GM12891 (cell line): ENCODE measurements at regions not wholly inside any gene's neighbourhood (a gene's known extent, or its start where the extent isn't known, plus 50 kb on each side); places are given as distances from the start of the nearest gene placed in this dataset.

Experiments used
- PAX5 ChIP-seq: IDR thresholded peaks from 2 replicates; pipeline ENCODE4 v1.6.1; 2011; ENCODE audit warnings: low read length, moderate library complexity, mild to moderate bottlenecking; ENCODE audit not compliant: insufficient read depth, severe bottlenecking
- POLR2A ChIP-seq: IDR thresholded peaks from 2 replicates; pipeline ENCODE4 v1.6.1; 2011; ENCODE audit warnings: low read depth, low read length, control low read depth
- POLR2AphosphoS5 ChIP-seq: IDR thresholded peaks from 2 replicates; pipeline ENCODE4 v1.6.1; 2011; ENCODE audit warnings: low read depth, low read length, control low read depth
- TAF1 ChIP-seq: IDR thresholded peaks from 2 replicates; pipeline ENCODE4 v1.6.1; 2011; ENCODE audit warnings: low read depth, low read length, control low read depth

- TF ChIP-seq TAF1 (no peak), POLR2AphosphoS5 (no peak), PAX5 (no peak), POLR2A (no peak)
These were observed 67.5 kb upstream of the BTG1 start for GRCh38 chr12:92213166-92213565.
